A673 (cell line): ENCODE measurements at regions not wholly inside any gene's neighbourhood (a gene's known extent, or its start where the extent isn't known, plus 50 kb on each side); places are given as distances from the start of the nearest gene placed in this dataset.

Source experiments
- BruUV-seq: library from RNA; stranded (reverse); fragments of 400-500 nt; replicated peaks from 2 replicates; lab custom pipeline; 2021; lab: Mats Ljungman, UMichigan
- CTCF ChIA-PET: fragments of 300-600 bp; sonication (Branson Sonifier 250); formaldehyde crosslinking; loops from one replicate; lab custom pipeline; 2022; ENCODE audit warnings: antibody characterized with exemption; lab: Charles Lee
- POLR2A ChIA-PET: fragments of 300-600 bp; sonication (Branson Sonifier 250); formaldehyde crosslinking; loops from one replicate; lab custom pipeline; 2022; ENCODE audit warnings: antibody characterized with exemption; ENCODE audit not compliant: low non-redundant PET; lab: Charles Lee
- DNase-seq: peaks from one replicate; pipeline ENCODE4 v3.0.0-alpha.2; 2015; ENCODE audit warnings: low spot score
- H3K27ac ChIP-seq: fragments of 200-600 bp; sonication (generic); 2 replicates; pipeline ENCODE4 v1.5.1; 2016; ENCODE audit warnings: mixed run types, low read depth, mild to moderate bottlenecking, mixed read lengths, antibody characterized with exemption, low read length; ENCODE audit not compliant: poor library complexity, severe bottlenecking
- H3K27me3 ChIP-seq: fragments of 200-600 bp; sonication (generic); replicated peaks from 2 replicates; pipeline ENCODE4 v1.6.1; 2017; ENCODE audit warnings: mixed run types, low read depth, mild to moderate bottlenecking, mixed read lengths, antibody characterized with exemption, low read length; ENCODE audit not compliant: insufficient read depth, poor library complexity
- H3K36me3 ChIP-seq: fragments of 200-600 bp; sonication (generic); 2 replicates; pipeline ENCODE4 v1.6.1; 2016; ENCODE audit warnings: mixed run types, mild to moderate bottlenecking, mixed read lengths, antibody characterized with exemption, low read length; ENCODE audit not compliant: insufficient read depth, poor library complexity, severe bottlenecking
- H3K4me1 ChIP-seq: fragments of 200-600 bp; sonication (generic); 2 replicates; pipeline ENCODE4 v1.6.1; 2017; ENCODE audit warnings: mixed run types, mild to moderate bottlenecking, mixed read lengths, antibody characterized with exemption, low read length; ENCODE audit not compliant: insufficient read depth, poor library complexity, severe bottlenecking
- H3K4me3 ChIP-seq: fragments of 200-600 bp; sonication (generic); 2 replicates; pipeline ENCODE4 v1.5.1; 2016; ENCODE audit warnings: low read depth, mixed run types, mild to moderate bottlenecking, mixed read lengths, low read length; ENCODE audit not compliant: poor library complexity, severe bottlenecking
- H3K9me3 ChIP-seq: fragments of 200-600 bp; sonication (generic); 2 replicates; pipeline ENCODE4 v1.6.1; 2016; ENCODE audit warnings: mixed run types, low read depth, mild to moderate bottlenecking, mixed read lengths, antibody characterized with exemption, low read length; ENCODE audit not compliant: poor library complexity, severe bottlenecking
- CTCF ChIP-seq: fragments of 300-800, 200-600 bp; sonication (generic); conservative IDR thresholded peaks from 2 replicates; pipeline ENCODE4 v1.5.1; 2017; ENCODE audit warnings: low read depth, mild to moderate bottlenecking, antibody characterized with exemption, low read length, moderate library complexity, mixed read lengths
- EZH2 ChIP-seq: fragments of 200-600 bp; sonication (generic); IDR thresholded peaks from 2 replicates; pipeline ENCODE4 v1.6.1; 2017; ENCODE audit warnings: borderline replicate concordance, low read depth, mild to moderate bottlenecking, mixed read lengths, antibody characterized with exemption, low read length; ENCODE audit not compliant: poor library complexity, severe bottlenecking
- intact Hi-C: fragments of 100-400 bp; cut with micrococcal nuclease; formaldehyde crosslinking; loops from one replicate; pipeline ENCODE4 v1.10.0; 2022; ENCODE audit not compliant: unreplicated experiment

DNA sequence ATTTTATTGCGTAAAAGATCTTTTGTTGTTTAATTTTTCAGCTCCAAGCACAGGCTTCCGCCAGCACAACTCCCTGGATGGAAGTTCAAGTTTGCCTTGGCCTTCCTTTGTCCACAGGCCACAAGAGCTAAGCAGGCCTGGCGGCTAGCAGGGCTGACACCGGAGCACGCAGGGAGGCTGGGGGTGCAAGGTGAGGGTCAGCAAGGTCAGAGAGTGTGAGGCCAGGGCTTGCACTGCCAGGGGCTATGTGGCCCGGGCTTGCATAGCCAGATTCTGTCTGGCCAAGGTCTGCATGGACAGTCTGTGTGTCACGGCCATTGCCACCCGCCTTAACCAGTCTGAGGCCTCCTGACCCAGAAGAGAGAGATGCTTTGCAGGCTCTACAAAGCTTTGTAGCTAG lies 123.9 kb downstream of the BCOR start:
- POLR2A ChIA-PET: no interaction called here
- intact Hi-C loops: no loop called here

GRCh38 chrX:39974270-39974669 lies 123.5 kb downstream of the BCOR start:
- TF ChIP-seq CTCF (no peak), EZH2 (no peak)
- no peaks in the 10 kb centered on the region for H3K4me1 ChIP-seq
- ChIA-PET POLR2A (no interaction called here), CTCF (no interaction called here)
- no TSS peak for BruUV-seq
- H3K36me3 ChIP-seq: no peaks in the 10 kb centered on the region
- no peak overlapping the region for H3K27ac ChIP-seq
- H3K4me3 ChIP-seq: no peak overlapping the region
- intact Hi-C loops: no loop called here
- no peak for DNase-seq
- no peaks in the 10 kb centered on the region for H3K9me3 ChIP-seq
- no peaks in the 10 kb centered on the region for H3K27me3 ChIP-seq

More for the DNA sequence above, 123.9 kb downstream of the BCOR start:
- H3K27me3 ChIP-seq: no peaks in the 10 kb centered on the region
- H3K4me1 ChIP-seq: no peaks in the 10 kb centered on the region
- no peak for DNase-seq
- no peaks in the 10 kb centered on the region for H3K36me3 ChIP-seq
- H3K9me3 ChIP-seq: no peaks in the 10 kb centered on the region
- TF ChIP-seq EZH2 (no peak), CTCF (no peak)
- CTCF ChIA-PET: no interaction called here
- H3K4me3 ChIP-seq: no peak overlapping the region
- no peak overlapping the region for H3K27ac ChIP-seq
- BruUV-seq: no TSS peak

DNA sequence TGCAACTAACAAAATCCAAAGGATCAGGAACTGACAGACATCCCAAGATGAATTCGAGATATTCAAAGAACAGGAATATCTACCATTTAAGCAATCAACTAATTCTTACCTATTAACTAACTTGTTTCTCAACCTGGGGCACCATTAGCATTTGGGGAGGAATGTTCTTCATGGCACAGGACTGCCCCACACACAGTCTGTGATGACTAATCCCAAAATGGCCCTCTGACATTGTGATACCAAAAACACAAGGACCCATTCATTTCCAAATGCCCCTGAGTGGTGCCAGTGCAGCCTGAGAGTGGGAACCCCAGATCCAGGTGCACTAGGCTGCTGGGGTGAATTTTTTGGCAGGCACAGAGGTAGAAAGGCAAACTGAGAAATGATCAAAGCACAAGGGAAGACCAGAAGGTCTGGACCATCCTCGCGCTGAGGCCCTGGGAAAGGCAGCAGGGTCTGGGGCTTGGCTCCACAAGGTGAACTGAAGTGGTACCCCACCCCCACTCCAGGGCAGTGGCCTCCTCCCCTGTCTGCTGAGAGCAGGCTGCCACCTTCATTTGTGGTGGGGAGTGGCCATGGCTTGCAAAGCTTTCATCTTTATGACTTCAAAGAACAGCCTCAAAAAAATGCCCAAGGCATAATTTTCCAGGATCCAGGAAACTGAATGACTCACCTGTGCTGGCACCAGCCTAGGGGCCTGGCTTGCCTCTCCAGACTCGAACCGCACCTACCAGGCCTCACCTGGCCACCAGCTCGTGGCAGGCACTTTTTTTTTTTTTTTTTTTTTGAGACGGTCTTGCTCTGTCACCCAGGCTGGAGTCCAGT lies 122.4 kb downstream of the BCOR start:
- no TSS peak for BruUV-seq
- Histone ChIP-seq H3K9me3 (no peaks in the 10 kb centered on the region), H3K4me3 (no peak overlapping the region), H3K4me1 (no peaks in the 10 kb centered on the region), H3K36me3 (no peaks in the 10 kb centered on the region), H3K27me3 (no peaks in the 10 kb centered on the region), H3K27ac (no peak overlapping the region)
- no peak for DNase-seq
- TF ChIP-seq CTCF (no peak), EZH2 (no peak)
- POLR2A ChIA-PET: no interaction called here
- intact Hi-C loops: no loop called here
- CTCF ChIA-PET: no interaction called here
